Gastroesophageal sphincter (tissue), 3 donors: ENCODE measurements at regions not wholly inside any gene's neighbourhood (a gene's known extent, or its start where the extent isn't known, plus 50 kb on each side); places are given as distances from the start of the nearest gene placed in this dataset.

Experiments used
- CTCF ChIP-seq, 4 experiments: fragments of 200-600 bp in 2 of 4; fragments of 450-650 bp in 2 of 4; sonication (generic) in 1 of 4; IDR thresholded peaks; one replicate each; pipeline ENCODE4 v1.5.1; 2017 to 2019; ENCODE audit warnings: antibody characterized with exemption in 4 of 4, mild to moderate bottlenecking in 2 of 4, moderate library complexity in 2 of 4
- EP300 ChIP-seq: sonication (generic); formaldehyde crosslinking; IDR thresholded peaks from one replicate; pipeline ENCODE4 v1.6.1; 2017; ENCODE audit warnings: antibody characterized with exemption, mild to moderate bottlenecking
- POLR2A ChIP-seq, 2 donors: fragments of 450-650 bp; IDR thresholded peaks; one replicate each; pipeline ENCODE4 v1.6.1; 2017; ENCODE audit warnings: antibody characterized with exemption in 2 of 2, mild to moderate bottlenecking in 2 of 2, moderate library complexity in 1 of 2
- POLR2AphosphoS5 ChIP-seq: sonication (generic); formaldehyde crosslinking; IDR thresholded peaks from one replicate; pipeline ENCODE4 v1.6.1; 2017; ENCODE audit warnings: antibody characterized with exemption

- no peak for TF ChIP-seq CTCF (IDR thresholded peaks at IDR 0.05)
- TF ChIP-seq POLR2AphosphoS5: no peak
- TF ChIP-seq POLR2A (IDR thresholded peaks at IDR 0.05): no peak
- no peak for TF ChIP-seq EP300
Observed at GRCh38 chr9:126232461-126232860, 94.2 kb upstream of the MVB12B start.
